GM18951 (cell line): ENCODE measurements at regions not wholly inside any gene's neighbourhood (a gene's known extent, or its start where the extent isn't known, plus 50 kb on each side); places are given as distances from the start of the nearest gene placed in this dataset.

ENCODE experiments used
- POLR2A ChIP-seq: IDR thresholded peaks from 4 replicates; pipeline ENCODE4 v1.6.1; 2011; ENCODE audit warnings: mild to moderate bottlenecking; ENCODE audit not compliant: insufficient read length, insufficient read depth; ENCODE audit errors: extremely low read depth
- in situ Hi-C: fragments of 300-500 bp; cut with MboI; formaldehyde crosslinking; loops from one replicate; pipeline ENCODE4 v1.12.0; 2022; ENCODE audit warnings: low sequenced_read_pairs, mixed read lengths, inconsistent platforms; ENCODE audit not compliant: unreplicated experiment

- TF ChIP-seq POLR2A, result no peak
- in situ Hi-C loops, result no loop called here
These were observed 96.6 kb upstream of the CD180 start for GRCh38 chr5:67293226-67293625.

GRCh38 chr5:67292201-67292940 is 95.8 kb upstream of the CD180 start:
- no peak for TF ChIP-seq POLR2A
- in situ Hi-C loops, result no loop called here

- TF ChIP-seq POLR2A, result no peak
- in situ Hi-C loops, result no loop called here
These were observed 95.1 kb upstream of the CD180 start for GRCh38 chr5:67291671-67292070.

GRCh38 chr5:67291066-67291465 is 94.5 kb upstream of the CD180 start:
- TF ChIP-seq POLR2A, result no peak
- in situ Hi-C loops, result no loop called here

GRCh38 chr5:67290655-67291054 is 94.1 kb upstream of the CD180 start:
- TF ChIP-seq POLR2A, result no peak
- in situ Hi-C loops, result no loop called here

GRCh38 chr5:67289763-67290521 is 93.3 kb upstream of the CD180 start:
- no peak for TF ChIP-seq POLR2A
- in situ Hi-C loops, result no loop called here

- in situ Hi-C loops, result no loop called here
- no peak for TF ChIP-seq POLR2A
These were observed 91.1 kb upstream of the CD180 start for GRCh38 chr5:67287510-67288268.

DNA sequence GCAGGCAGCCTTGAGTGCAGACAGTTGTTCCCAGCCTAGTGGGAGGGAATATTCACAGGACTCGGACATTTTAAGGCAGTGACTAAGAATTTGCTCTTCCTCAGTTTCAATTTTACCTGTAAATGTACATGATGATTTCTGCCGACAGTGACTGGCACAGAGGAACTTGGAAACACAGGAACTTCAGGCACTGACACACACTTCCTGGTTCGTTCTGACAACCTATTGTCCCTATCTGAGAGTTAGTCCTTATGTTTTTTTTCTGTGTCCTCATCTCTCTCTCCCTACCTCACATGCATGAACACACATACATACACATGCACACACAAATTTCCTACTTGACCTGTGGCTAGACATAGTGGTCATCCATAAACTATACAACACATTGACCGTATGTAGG is 89.4 kb upstream of the CD180 start:
- no peak for TF ChIP-seq POLR2A
- in situ Hi-C loops, result no loop called here

DNA sequence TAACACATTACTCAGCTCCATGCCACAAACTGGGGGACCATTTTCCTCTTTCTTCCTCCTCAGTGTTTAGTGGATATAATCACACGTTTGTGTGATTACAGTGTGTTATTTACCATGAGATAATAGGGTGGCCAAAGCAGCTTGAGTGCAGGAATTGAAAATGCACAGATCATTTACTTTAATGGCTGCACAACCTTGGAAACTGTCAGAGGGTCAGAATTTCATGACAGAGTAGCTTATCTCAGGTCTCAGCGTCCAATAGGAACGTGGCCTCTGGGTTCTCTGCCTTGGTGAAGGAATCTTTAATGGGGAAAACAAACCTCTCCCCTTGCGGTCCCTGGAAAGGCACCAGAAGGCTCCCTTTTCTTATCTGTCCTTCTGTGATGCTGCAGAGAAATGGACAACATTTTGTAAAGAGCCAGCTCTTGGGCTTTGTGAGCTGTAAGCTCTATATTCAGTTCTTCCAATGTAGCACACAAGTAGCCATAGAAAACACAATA is 87.4 kb upstream of the CD180 start:
- in situ Hi-C loops, result no loop called here
- TF ChIP-seq POLR2A, result no peak

GRCh38 chr5:67283275-67283987 is 86.8 kb upstream of the CD180 start:
- in situ Hi-C loops, result no loop called here
- TF ChIP-seq POLR2A, result no peak

DNA sequence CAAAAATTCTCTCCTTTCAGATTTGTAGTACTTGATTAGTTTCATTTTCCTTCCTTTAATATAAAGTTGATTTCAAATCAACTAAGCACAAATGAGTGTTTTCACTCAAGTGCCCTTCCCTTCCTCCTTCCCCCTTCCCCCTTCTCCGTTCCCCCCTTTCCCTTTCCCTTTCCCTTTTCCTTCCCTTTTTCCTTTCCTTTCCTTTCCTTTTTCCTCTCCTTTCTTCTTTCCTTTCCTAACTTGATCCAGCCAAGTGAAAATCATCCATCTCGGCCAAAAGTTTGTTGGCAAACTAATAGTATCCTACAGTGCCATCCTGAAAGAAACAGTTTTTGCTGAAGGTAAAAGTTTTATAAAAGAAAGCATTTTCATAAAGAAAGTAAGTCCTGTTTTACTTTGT is 85.3 kb upstream of the CD180 start:
- no peak for TF ChIP-seq POLR2A
- in situ Hi-C loops, result no loop called here

DNA sequence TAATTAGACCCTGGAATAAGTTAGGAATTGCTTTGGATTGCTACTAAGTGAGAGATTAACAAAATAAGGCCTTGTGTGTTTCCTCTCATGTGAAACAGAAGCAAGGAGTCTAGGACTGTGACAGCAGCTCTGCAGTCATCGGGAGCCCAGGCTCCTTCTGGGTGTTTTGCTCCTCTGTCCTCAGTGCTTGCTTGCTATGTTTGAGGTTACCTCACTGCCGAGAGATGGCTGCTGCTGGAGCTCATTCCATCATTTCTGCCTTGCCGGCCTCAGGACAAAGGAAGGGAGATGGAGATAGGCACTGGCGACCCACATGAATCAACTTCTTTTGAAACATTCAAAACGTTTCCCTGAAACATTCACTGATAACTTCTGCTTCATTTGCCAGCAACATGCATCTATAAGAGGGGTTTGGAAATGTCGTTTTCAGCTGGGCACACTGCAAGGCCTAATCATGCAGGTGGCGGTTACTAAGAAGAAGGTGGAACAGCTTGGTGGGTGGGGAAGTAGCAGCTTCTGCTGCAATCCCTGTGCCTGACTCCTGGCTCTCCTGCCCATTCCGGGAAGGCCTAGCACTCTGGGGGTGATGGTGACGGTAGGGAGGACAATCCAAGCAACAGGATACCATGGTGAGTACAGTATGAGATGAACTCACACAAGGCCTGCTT is 77.2 kb upstream of the CD180 start:
- in situ Hi-C loops, result no loop called here
- no peak for TF ChIP-seq POLR2A
